Astrocyte of the cerebellum (primary cell): ENCODE measurements at regions not wholly inside any gene's neighbourhood (a gene's known extent, or its start where the extent isn't known, plus 50 kb on each side); places are given as distances from the start of the nearest gene placed in this dataset.

Experiments used
- DNase-seq: peaks from one replicate; pipeline ENCODE4 v3.0.0-alpha.2; 2011; ENCODE audit warnings: low read depth
- H3K4me3 ChIP-seq: 2 replicates; pipeline ENCODE4 v1.5.1; 2011; ENCODE audit warnings: mild to moderate bottlenecking, low read depth, low read length, moderate library complexity
- in situ Hi-C: cut with HindIII; loops from 2 replicates; pipeline ENCODE4 v1.10.0; 2017; ENCODE audit warnings: low sequenced_read_pairs
- TF ChIP-seq, protein P1 (sequence below): IDR thresholded peaks from 2 replicates; pipeline ENCODE4 v1.5.1; 2012; ENCODE audit warnings: low read length, low read depth, moderate library complexity, mild to moderate bottlenecking; ENCODE audit errors: missing control alignments

DNA sequence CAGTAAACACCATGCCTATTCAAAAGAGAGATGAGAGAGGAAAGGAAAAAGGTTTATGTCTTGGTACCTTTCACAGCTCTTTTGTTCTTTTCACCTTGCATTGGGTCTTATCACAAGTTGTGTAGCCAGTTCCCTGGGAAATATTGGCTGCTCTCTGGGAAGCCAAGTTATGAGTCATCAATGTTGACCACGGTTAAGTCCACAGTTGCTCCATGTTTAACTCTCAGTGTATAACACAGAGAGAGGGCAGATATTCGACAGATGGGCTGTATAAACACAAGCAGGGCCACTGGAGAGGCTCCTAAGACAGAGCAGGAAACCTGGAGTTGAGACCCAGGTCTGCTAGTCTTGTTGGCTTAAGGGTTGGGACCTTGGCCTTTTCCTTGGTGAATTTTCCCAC lies 718.6 kb downstream of the QKI start:
- in situ Hi-C loops, result no loop called here
- peak; percentile 44 for DNase-seq
- H3K4me3 ChIP-seq, result no peak overlapping the region
- TF ChIP-seq, protein P1, sequence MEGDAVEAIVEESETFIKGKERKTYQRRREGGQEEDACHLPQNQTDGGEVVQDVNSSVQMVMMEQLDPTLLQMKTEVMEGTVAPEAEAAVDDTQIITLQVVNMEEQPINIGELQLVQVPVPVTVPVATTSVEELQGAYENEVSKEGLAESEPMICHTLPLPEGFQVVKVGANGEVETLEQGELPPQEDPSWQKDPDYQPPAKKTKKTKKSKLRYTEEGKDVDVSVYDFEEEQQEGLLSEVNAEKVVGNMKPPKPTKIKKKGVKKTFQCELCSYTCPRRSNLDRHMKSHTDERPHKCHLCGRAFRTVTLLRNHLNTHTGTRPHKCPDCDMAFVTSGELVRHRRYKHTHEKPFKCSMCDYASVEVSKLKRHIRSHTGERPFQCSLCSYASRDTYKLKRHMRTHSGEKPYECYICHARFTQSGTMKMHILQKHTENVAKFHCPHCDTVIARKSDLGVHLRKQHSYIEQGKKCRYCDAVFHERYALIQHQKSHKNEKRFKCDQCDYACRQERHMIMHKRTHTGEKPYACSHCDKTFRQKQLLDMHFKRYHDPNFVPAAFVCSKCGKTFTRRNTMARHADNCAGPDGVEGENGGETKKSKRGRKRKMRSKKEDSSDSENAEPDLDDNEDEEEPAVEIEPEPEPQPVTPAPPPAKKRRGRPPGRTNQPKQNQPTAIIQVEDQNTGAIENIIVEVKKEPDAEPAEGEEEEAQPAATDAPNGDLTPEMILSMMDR, result no peak

DNA sequence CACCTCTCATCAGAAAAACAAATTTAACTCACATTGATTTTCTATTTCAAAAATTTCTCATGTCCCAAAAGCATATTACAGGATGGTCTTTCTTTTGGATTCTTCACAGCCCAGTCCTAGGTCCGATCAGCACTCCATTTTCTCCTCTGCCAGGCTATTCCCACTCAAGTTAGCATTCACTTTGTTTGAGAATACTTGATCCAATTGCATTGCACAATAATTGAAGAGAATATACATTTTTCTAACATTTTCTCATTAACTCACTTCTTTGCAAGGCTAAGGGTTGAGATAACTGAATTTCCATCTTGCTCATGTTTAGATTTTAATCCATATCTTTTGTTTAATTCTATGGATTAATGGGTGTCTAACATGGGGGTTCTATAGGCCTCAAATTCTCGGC lies 716.1 kb downstream of the QKI start:
- DNase-seq, result no peak
- TF ChIP-seq, protein P1, result no peak
- no peak overlapping the region for H3K4me3 ChIP-seq
- in situ Hi-C loops, result no loop called here

DNA sequence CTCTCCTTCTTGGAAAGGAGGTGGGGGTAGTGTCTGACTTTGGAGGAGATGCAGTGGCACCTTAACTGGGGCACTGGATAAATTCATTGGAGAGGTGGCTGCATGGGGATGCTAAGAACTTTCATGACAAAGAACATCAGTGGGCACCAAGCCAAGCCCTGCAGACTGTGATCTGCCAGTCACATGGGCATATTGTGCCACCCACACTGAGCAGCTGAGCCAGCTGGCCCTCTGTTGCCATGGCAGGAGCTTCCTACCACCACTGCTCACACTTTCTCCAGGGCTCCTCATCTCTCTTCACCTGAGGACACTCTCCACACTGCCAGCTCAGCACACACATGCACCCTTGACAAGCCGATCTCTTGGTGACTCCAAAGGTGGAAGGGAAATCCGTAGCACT lies 715.6 kb downstream of the QKI start:
- DNase-seq, result no peak
- H3K4me3 ChIP-seq, result no peak overlapping the region
- TF ChIP-seq, protein P1, result no peak
- in situ Hi-C loops, result no loop called here

DNA sequence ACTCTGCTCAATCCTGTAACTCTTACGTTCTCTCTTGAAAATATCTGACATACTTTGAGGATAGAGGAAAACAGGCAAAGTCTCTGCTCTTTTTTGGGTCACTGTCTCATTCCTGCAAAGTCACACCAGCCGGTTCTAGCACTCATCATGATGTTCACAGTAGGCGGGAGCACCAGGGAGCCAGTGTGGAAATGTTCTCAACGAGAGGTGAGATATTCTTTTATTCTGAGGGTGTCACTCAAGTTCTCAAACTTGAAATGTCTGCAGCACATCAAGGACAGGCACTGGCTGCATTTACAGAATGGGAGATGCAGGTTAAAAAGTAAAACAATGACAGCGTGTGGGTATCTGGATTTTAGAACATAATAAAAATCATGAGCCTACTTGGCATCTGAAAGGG lies 714.7 kb downstream of the QKI start:
- no peak overlapping the region for H3K4me3 ChIP-seq
- TF ChIP-seq, protein P1, result no peak
- in situ Hi-C loops, result no loop called here
- DNase-seq, result no peak

DNA sequence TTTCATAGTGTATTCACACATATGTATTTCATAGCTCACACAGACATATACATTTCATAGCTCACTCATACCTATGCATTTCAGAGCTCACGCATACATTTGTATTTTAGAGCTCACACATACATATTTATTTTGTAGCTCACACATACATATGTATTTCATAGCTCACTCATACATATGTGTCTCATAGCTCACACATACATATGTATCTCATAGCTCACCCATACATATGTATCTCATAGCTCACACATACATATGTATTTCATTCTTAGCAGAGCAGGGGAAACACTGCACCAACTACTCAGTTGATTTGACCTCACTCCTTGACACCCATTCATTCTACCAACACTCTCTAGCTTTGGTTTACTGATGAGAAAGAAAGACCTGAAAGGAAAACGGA lies 713.6 kb downstream of the QKI start:
- no peak overlapping the region for H3K4me3 ChIP-seq
- no peak for DNase-seq
- in situ Hi-C loops, result no loop called here
- TF ChIP-seq, protein P1, result no peak

DNA sequence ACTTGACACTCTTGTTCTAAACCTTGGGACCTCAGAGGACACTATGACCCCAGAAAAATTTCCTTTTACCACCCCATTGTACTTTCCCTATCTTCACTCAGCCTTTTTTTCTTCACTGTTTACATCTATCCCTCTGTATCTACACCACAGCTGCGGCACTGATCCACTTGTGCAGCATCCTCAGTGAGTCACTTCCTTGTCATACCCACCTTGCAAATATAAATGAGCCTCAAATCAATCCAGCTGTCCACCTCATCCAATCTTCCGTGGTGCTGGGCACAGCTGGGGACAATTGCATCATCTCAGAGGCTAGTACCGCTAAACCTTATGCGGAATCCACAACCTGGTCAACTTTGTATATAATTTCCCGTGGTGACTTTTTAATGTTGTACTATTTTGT lies 710.5 kb downstream of the QKI start:
- H3K4me3 ChIP-seq, result no peak overlapping the region
- in situ Hi-C loops, result no loop called here
- DNase-seq, result no peak
- TF ChIP-seq, protein P1, result no peak

DNA sequence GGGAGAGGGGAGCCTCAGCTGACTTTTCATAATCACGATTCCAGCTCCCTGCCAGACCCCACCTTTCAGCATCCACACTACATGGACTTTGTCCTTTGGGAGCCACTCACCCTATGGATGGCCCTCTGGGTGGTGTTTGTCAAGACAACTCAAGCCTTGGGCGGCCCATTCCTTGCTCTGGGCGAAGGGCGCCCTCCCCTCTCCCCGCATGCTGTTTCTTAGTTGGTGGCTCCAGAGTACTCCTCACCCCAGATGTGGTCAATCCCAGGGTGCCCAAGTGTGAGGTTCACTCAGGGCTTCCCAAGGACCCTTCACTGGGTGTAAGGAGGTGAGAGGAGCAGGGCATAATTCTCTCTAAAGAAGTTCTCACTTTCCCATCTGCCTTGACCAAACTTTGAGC lies 710.0 kb downstream of the QKI start:
- H3K4me3 ChIP-seq, result no peak overlapping the region
- TF ChIP-seq, protein P1, result no peak
- DNase-seq, result no peak
- in situ Hi-C loops, result no loop called here
